Chondrocyte (in vitro differentiated cells): ENCODE measurements at regions not wholly inside any gene's neighbourhood (a gene's known extent, or its start where the extent isn't known, plus 50 kb on each side); places are given as distances from the start of the nearest gene placed in this dataset.
"Not testable (repeated sequence)": the region's sequence is repeated elsewhere in the genome, so short reads cannot be mapped to it uniquely, and the experiment has no call there.

Source experiments
- DNase-seq: peaks from one replicate; pipeline ENCODE4 v3.0.0; 2021; ENCODE audit warnings: mixed read lengths, low spot score
- H3K27ac Mint-ChIP-seq: one replicate; pipeline ENCODE4 v1.8.0; 2021; ENCODE audit warnings: mild to moderate bottlenecking, moderate library complexity, mixed read lengths; ENCODE audit not compliant: unreplicated experiment
- H3K27me3 Mint-ChIP-seq: 2 replicates; pipeline ENCODE4 v1.8.0; 2021; ENCODE audit warnings: low read depth, mixed read lengths
- H3K36me3 Mint-ChIP-seq: 2 replicates; pipeline ENCODE4 v1.8.0; 2021; ENCODE audit warnings: low read depth, mixed read lengths
- H3K4me1 Mint-ChIP-seq: 2 replicates; pipeline ENCODE4 v1.8.0; 2021; ENCODE audit warnings: low read depth, mild to moderate bottlenecking, mixed read lengths
- H3K4me3 Mint-ChIP-seq: one replicate; pipeline ENCODE4 v1.8.0; 2021; ENCODE audit warnings: mild to moderate bottlenecking, moderate library complexity, mixed read lengths; ENCODE audit not compliant: unreplicated experiment
- H3K9me3 Mint-ChIP-seq: 2 replicates; pipeline ENCODE4 v1.8.0; 2021; ENCODE audit warnings: low read depth, mixed read lengths
- TF ChIP-seq, protein P1 (sequence below): fragments of 200-600 bp; sonication (generic); IDR thresholded peaks from 2 replicates; pipeline ENCODE4 v1.5.0; 2021; ENCODE audit warnings: antibody characterized with exemption, mild to moderate bottlenecking, moderate library complexity

DNA sequence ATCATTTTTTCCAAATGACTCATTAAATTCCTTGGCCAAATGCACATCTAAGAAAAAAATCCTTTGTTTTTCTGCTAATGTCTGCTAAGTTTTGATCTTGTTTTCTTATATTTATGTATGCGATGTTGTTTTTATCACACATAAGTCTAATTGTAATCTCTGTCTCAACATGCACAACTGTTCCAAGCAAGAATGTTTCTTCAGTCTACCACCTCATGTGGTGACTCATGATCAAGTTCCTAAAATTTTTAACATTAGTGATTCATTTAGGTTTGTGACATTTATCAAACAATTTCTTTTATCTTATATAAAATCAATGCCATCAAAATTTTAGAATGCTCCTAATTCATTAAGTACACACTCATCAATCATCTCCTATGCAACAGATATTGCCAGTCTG lies 763.9 kb upstream of the FAM174A start:
- no peak for DNase-seq
- TF ChIP-seq, protein P1, sequence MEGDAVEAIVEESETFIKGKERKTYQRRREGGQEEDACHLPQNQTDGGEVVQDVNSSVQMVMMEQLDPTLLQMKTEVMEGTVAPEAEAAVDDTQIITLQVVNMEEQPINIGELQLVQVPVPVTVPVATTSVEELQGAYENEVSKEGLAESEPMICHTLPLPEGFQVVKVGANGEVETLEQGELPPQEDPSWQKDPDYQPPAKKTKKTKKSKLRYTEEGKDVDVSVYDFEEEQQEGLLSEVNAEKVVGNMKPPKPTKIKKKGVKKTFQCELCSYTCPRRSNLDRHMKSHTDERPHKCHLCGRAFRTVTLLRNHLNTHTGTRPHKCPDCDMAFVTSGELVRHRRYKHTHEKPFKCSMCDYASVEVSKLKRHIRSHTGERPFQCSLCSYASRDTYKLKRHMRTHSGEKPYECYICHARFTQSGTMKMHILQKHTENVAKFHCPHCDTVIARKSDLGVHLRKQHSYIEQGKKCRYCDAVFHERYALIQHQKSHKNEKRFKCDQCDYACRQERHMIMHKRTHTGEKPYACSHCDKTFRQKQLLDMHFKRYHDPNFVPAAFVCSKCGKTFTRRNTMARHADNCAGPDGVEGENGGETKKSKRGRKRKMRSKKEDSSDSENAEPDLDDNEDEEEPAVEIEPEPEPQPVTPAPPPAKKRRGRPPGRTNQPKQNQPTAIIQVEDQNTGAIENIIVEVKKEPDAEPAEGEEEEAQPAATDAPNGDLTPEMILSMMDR = no peak
- H3K4me3 Mint-ChIP-seq = no peak overlapping the region
- no peak overlapping the region for H3K27ac Mint-ChIP-seq
- peaks cover 7% of the 10 kb centered on the region for H3K9me3 Mint-ChIP-seq
- peaks cover 7% of the 10 kb centered on the region for H3K4me1 Mint-ChIP-seq
- no peaks in the 10 kb centered on the region for H3K36me3 Mint-ChIP-seq
- peaks cover 5% of the 10 kb centered on the region for H3K27me3 Mint-ChIP-seq

DNA sequence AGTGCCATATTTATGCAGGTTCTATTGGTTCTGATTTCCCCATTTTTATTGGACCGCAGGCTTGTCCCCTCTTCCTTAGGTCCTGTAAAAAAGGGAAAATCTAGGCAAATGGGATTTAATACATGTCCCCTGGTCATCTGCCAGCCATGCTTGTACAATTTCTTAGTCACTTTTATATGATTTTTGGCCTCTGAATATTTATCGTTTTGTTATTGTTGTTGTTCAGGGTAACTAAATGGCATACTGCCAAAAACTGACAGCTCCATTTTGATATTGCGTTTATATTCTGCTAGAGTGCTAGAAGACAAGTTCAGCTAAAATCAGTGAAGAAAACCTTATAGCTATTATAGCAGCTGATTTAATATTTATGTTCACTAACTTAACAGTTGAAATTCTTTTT lies 770.2 kb upstream of the FAM174A start:
- no peaks in the 10 kb centered on the region for H3K4me1 Mint-ChIP-seq
- no peak overlapping the region for H3K4me3 Mint-ChIP-seq
- H3K27me3 Mint-ChIP-seq = no peaks in the 10 kb centered on the region
- H3K27ac Mint-ChIP-seq = no peak overlapping the region
- TF ChIP-seq, protein P1 = no peak
- peaks cover 17% of the 10 kb centered on the region for H3K9me3 Mint-ChIP-seq
- no peak for DNase-seq
- no peaks in the 10 kb centered on the region for H3K36me3 Mint-ChIP-seq

DNA sequence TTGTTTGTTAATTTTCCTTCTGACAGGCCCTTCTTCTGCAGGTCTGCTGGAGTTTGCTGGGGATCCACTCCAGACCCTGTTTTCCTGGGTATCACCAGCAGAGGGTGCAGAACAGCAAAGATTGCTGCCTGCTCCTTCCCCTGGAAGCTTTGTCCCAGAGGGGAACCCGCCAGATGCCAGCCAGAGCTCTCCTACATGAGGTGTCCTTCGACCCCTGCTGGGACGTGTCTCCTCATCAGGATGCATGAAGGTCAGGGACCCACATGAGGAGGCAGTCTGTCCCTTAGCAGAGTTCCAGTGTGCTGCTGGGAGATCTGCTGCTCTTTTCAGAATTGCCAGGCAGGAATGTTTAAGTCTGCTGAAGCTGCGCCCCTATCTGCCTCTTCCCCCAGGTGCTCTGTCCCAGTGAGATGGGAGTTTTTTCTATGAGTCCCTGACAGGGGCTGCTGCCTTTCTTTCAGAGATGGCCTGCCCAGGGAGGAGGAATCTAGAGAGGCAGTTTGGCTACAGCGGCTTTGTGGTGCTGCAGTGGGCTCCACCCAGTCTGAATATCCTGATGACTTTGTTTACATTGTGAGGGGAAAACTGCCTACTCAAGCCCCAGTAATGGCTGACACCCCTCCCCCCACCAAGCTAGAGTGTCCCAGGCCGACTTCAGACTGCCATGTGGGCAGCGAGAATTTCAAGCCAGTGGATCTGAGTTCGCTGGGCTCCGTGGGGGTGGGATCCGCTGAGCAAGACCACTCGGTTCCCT lies 772.0 kb upstream of the FAM174A start:
- Mint-ChIP-seq H3K9me3 (peaks cover 14% of the 10 kb centered on the region), H3K4me3 (no peak overlapping the region), H3K27me3 (no peaks in the 10 kb centered on the region), H3K36me3 (no peaks in the 10 kb centered on the region), H3K27ac (no peak overlapping the region), H3K4me1 (no peaks in the 10 kb centered on the region)
- DNase-seq = peak; percentile 57
- TF ChIP-seq, protein P1 = no peak

DNA sequence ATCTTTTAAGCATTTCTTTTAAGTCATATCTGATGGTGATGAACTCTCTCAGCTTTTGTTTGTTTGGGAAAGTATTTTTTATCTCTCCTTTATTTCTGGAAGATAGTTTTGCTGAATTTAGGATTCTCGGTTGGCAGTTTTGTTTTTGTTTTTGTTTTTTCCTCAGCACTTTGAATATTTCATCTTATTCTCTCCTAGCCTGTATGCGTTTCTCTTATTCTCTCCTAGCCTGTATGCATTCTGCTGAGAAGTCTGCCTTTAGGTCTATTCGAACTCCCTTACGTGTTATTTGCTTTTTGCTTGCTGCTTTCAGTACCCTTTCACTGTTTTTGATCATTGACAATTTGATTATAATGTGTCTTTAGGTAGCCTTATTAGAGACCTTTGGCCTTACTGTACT lies 787.8 kb upstream of the FAM174A start:
- DNase-seq = no peak
- TF ChIP-seq, protein P1 = no peak
- H3K36me3 Mint-ChIP-seq = no peaks in the 10 kb centered on the region
- H3K27me3 Mint-ChIP-seq = no peaks in the 10 kb centered on the region
- H3K9me3 Mint-ChIP-seq = peaks cover 9% of the 10 kb centered on the region
- H3K4me3 Mint-ChIP-seq = no peak overlapping the region
- no peak overlapping the region for H3K27ac Mint-ChIP-seq
- no peaks in the 10 kb centered on the region for H3K4me1 Mint-ChIP-seq

DNA sequence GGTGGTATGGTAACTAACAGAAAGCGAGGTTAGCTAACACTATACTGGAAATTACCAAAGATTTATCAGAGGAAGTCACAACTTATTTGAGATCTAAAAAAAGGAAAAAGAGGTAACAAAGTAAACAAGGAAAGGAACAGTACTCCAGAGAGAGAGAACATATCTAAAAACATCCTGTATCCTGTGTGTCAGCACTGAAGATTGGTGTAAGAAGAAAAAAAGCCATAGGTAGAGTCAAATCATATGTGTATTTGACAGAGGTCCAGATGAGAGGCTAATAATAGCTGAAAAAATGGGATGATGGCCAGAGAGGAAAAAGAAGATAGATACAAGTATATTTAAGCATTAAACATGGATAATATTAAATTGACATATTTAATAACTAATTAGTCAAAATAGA lies 802.0 kb upstream of the FAM174A start:
- not testable (repeated sequence) for H3K4me3 Mint-ChIP-seq, H3K27ac Mint-ChIP-seq, DNase-seq, H3K27me3 Mint-ChIP-seq, H3K4me1 Mint-ChIP-seq, H3K36me3 Mint-ChIP-seq, H3K9me3 Mint-ChIP-seq

DNA sequence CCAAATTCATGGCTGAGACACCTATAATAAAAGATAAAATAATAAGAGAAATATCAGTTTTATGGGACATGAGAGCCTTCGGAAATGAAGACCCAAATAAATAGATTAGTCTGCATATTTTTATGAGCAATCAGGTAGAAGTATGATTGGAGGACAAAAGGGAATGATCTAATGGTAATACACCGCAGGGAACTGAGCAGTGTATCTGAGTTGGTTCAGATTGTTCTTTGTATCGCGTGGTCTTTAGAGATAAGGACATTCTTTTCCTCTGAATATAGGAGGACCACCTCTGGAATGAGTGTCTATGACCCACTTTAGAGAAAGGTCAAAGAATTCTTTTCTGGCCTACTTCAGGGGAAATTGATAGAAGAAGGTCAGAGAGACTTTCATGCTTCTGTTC lies 801.8 kb upstream of the CHD1 start:
- not testable (repeated sequence) for DNase-seq, H3K27me3 Mint-ChIP-seq, H3K4me3 Mint-ChIP-seq, H3K27ac Mint-ChIP-seq, H3K9me3 Mint-ChIP-seq, H3K36me3 Mint-ChIP-seq, H3K4me1 Mint-ChIP-seq
